H1 (cell line): ENCODE measurements at regions not wholly inside any gene's neighbourhood (a gene's known extent, or its start where the extent isn't known, plus 50 kb on each side); places are given as distances from the start of the nearest gene placed in this dataset.

ENCODE experiments used
- CTCF ChIA-PET: fragments of 300-600 bp; sonication (Branson Sonifier 250); formaldehyde crosslinking; loops from one replicate; lab custom pipeline; 2021; ENCODE audit not compliant: partially characterized antibody; lab: Charles Lee
- POLR2A ChIA-PET: fragments of 300-600 bp; sonication (Branson Sonifier 250); formaldehyde crosslinking; loops from one replicate; lab custom pipeline; 2021; ENCODE audit warnings: inconsistent platforms; ENCODE audit not compliant: partially characterized antibody; lab: Charles Lee
- DNase-seq, 2 experiments: peaks; one replicate each; pipeline versions ENCODE4 v3.0.0 to v3.0.0-alpha.2; 2010 to 2022; ENCODE audit warnings: low spot score in 2 of 2, low read depth in 1 of 2, mixed read lengths in 1 of 2
- FAIRE-seq: peaks from 2 replicates; lab custom pipeline; 2011; peaks lifted over from hg19 to GRCh38; lab: Jason Lieb, UNC
- H2AFZ ChIP-seq: 2 replicates; pipeline ENCODE4 v1.8.1; 2012; ENCODE audit warnings: low read length, inconsistent platforms
- H2AK5ac ChIP-seq: 2 replicates; pipeline ENCODE4 v1.6.1; 2013; ENCODE audit warnings: low read depth, low read length
- H2BK120ac ChIP-seq: replicated peaks from 2 replicates; pipeline ENCODE3; 2013; ENCODE audit warnings: low read depth, low read length, inconsistent platforms
- H2BK12ac ChIP-seq: 2 replicates; pipeline ENCODE4 v1.6.1; 2013; ENCODE audit warnings: low read depth, low read length
- H2BK15ac ChIP-seq: 2 replicates; pipeline ENCODE4 v1.6.1; 2013; ENCODE audit warnings: low read length
- H2BK20ac ChIP-seq: 2 replicates; pipeline ENCODE4 v1.6.1; 2013; ENCODE audit warnings: low read length
- H2BK5ac ChIP-seq: 2 replicates; pipeline ENCODE4 v1.6.1; 2013; ENCODE audit warnings: low read depth, low read length
- H3K14ac ChIP-seq: 2 replicates; pipeline ENCODE4 v1.6.1; 2013; ENCODE audit warnings: inconsistent platforms; ENCODE audit not compliant: insufficient read length
- H3K18ac ChIP-seq: 2 replicates; pipeline ENCODE4 v1.6.1; 2013; ENCODE audit warnings: low read length; ENCODE audit errors: extremely low read depth
- H3K23ac ChIP-seq: 2 replicates; pipeline ENCODE4 v1.6.1; 2013; ENCODE audit warnings: inconsistent platforms; ENCODE audit not compliant: insufficient read length
- H3K23me2 ChIP-seq: 2 replicates; pipeline ENCODE4 v1.6.1; 2013; ENCODE audit warnings: low read depth, low read length
- H3K27ac ChIP-seq: 2 replicates; pipeline ENCODE4 v1.6.1; 2011; ENCODE audit warnings: low read depth, low read length, inconsistent platforms
- H3K27me3 ChIP-seq, 4 experiments: replicated peaks in 1 of 4; 1 replicate in 1 of 4; 2 replicates in 3 of 4; pipeline versions ENCODE4 v1.6.1 to v1.8.1; 2011 to 2013; ENCODE audit warnings: low read length in 3 of 4, mild to moderate bottlenecking in 3 of 4, inconsistent platforms in 2 of 4, mixed read lengths in 2 of 4, moderate library complexity in 1 of 4; ENCODE audit not compliant: control insufficient read depth in 3 of 4, insufficient read depth in 3 of 4; ENCODE audit errors: extremely low read depth in 1 of 4
- H3K36me3 ChIP-seq, 4 experiments: 2 replicates each; pipeline versions ENCODE4 v1.6.1 to v1.8.1; 2011 to 2013; ENCODE audit warnings: mild to moderate bottlenecking in 4 of 4, low read length in 3 of 4, moderate library complexity in 2 of 4, control low read depth in 1 of 4, inconsistent platforms in 1 of 4; ENCODE audit not compliant: insufficient read depth in 4 of 4, control insufficient read depth in 2 of 4
- H3K4ac ChIP-seq: replicated peaks from 2 replicates; pipeline ENCODE3; 2013; ENCODE audit warnings: low read length, low read depth, mixed read lengths, inconsistent platforms; ENCODE audit not compliant: insufficient read length
- H3K4me1 ChIP-seq, 4 experiments: replicated peaks in 1 of 4; 1 replicate in 1 of 4; 2 replicates in 3 of 4; pipeline versions ENCODE4 v1.6.1 to v1.8.1; 2011 to 2013; ENCODE audit warnings: low read length in 3 of 4, inconsistent platforms in 2 of 4, mixed read lengths in 1 of 4; ENCODE audit not compliant: insufficient read depth in 4 of 4, control insufficient read depth in 3 of 4
- H3K4me2 ChIP-seq, 2 experiments: 2 replicates each; pipeline versions ENCODE4 v1.6.1 to v1.8.1; 2011 to 2013; ENCODE audit warnings: low read depth in 2 of 2, low read length in 2 of 2, control low read depth in 1 of 2, inconsistent platforms in 1 of 2, mild to moderate bottlenecking in 1 of 2; ENCODE audit not compliant: insufficient read depth in 1 of 2
- H3K4me3 ChIP-seq, 4 experiments: fragments of 200-600, 300-600 bp in 1 of 4; sonication (generic), shearing (Covaris generic), sonication (Bioruptor Twin) in 1 of 4; 2 replicates each; pipeline versions ENCODE4 v1.5.1 to v1.8.1; 2011 to 2016; ENCODE audit warnings: low read length in 4 of 4, low read depth in 3 of 4, control low read depth in 2 of 4, inconsistent platforms in 2 of 4, mild to moderate bottlenecking in 2 of 4, mixed read lengths in 1 of 4, moderate library complexity in 1 of 4; ENCODE audit not compliant: insufficient read depth in 2 of 4; ENCODE audit errors: extremely low read depth in 1 of 4
- H3K56ac ChIP-seq: replicated peaks from 2 replicates; pipeline ENCODE3; 2013; ENCODE audit warnings: low read depth, mild to moderate bottlenecking, mixed read lengths, low read length, inconsistent platforms; ENCODE audit not compliant: insufficient read length
- H3K79me1 ChIP-seq: 2 replicates; pipeline ENCODE4 v1.6.1; 2013; ENCODE audit warnings: low read depth, low read length, control low read depth
- H3K79me2 ChIP-seq, 2 experiments: 2 replicates each; pipeline versions ENCODE4 v1.6.1 to v1.8.1; 2012 to 2013; ENCODE audit warnings: low read length in 2 of 2, mild to moderate bottlenecking in 2 of 2, inconsistent platforms in 1 of 2; ENCODE audit not compliant: insufficient read depth in 2 of 2, control insufficient read depth in 1 of 2
- H3K9ac ChIP-seq, 4 experiments: replicated peaks in 1 of 4; 1 replicate in 1 of 4; 2 replicates in 3 of 4; pipeline versions ENCODE4 v1.6.1 to v1.8.1; 2011 to 2013; ENCODE audit warnings: low read depth in 3 of 4, low read length in 3 of 4, control low read depth in 2 of 4, mild to moderate bottlenecking in 2 of 4, moderate library complexity in 2 of 4, inconsistent platforms in 1 of 4; ENCODE audit errors: extremely low read depth in 1 of 4
- H3K9me3 ChIP-seq, 2 experiments: 2 replicates each; pipeline versions ENCODE4 v1.6.1 to v1.8.1; 2012 to 2013; ENCODE audit warnings: mild to moderate bottlenecking in 2 of 2, moderate library complexity in 2 of 2, control low read depth in 1 of 2, inconsistent platforms in 1 of 2, low read depth in 1 of 2, low read length in 1 of 2, mixed read lengths in 1 of 2; ENCODE audit not compliant: insufficient read depth in 2 of 2
- H4K20me1 ChIP-seq, 2 experiments: replicated peaks in 1 of 2; 2 replicates each; pipeline versions ENCODE3 to v1.8.1; 2011 to 2013; ENCODE audit warnings: inconsistent platforms in 2 of 2, low read length in 2 of 2, mild to moderate bottlenecking in 1 of 2; ENCODE audit not compliant: insufficient read depth in 2 of 2, control insufficient read depth in 1 of 2
- H4K5ac ChIP-seq: 2 replicates; pipeline ENCODE4 v1.6.1; 2013; ENCODE audit warnings: low read length, low read depth, mixed read lengths, inconsistent platforms; ENCODE audit not compliant: insufficient read length
- H4K8ac ChIP-seq: 2 replicates; pipeline ENCODE4 v1.8.0; 2013; ENCODE audit warnings: mild to moderate bottlenecking, moderate library complexity, low read length, inconsistent platforms; ENCODE audit not compliant: insufficient read depth; ENCODE audit errors: extremely low read depth
- H4K91ac ChIP-seq: replicated peaks from 2 replicates; pipeline ENCODE3; 2013; ENCODE audit warnings: low read length, mixed read lengths, inconsistent platforms; ENCODE audit not compliant: insufficient read length
- E2F6 ChIP-seq: IDR thresholded peaks from 2 replicates; pipeline ENCODE4 v1.6.1; 2012; ENCODE audit warnings: inconsistent platforms
- EGR1 ChIP-seq: IDR thresholded peaks from 2 replicates; pipeline ENCODE4 v1.6.1; 2011; ENCODE audit warnings: low read depth, low read length, borderline replicate concordance
- HDAC2 ChIP-seq, 2 experiments: fragments of 300-600 bp in 1 of 2; sonication (generic) in 1 of 2; IDR thresholded peaks; 2 replicates each; pipeline ENCODE4 v1.6.1; 2011 to 2012; ENCODE audit warnings: low read depth in 2 of 2, low read length in 2 of 2, mild to moderate bottlenecking in 2 of 2, moderate library complexity in 2 of 2, borderline replicate concordance in 1 of 2, inconsistent platforms in 1 of 2
- KDM1A ChIP-seq: fragments of 200-600, 300-600 bp; sonication (generic); IDR thresholded peaks from 2 replicates; pipeline ENCODE4 v1.7.1; 2016; ENCODE audit warnings: mild to moderate bottlenecking, low read length, borderline replicate concordance
- MAX ChIP-seq: IDR thresholded peaks from 2 replicates; pipeline ENCODE4 v1.6.1; 2012; ENCODE audit warnings: inconsistent platforms
- NRF1 ChIP-seq: IDR thresholded peaks from 2 replicates; pipeline ENCODE4 v1.6.1; 2011; ENCODE audit warnings: mild to moderate bottlenecking, low read depth, low read length, improper control_type of control experiment
- RFX5 ChIP-seq: IDR thresholded peaks from 2 replicates; pipeline ENCODE4 v1.6.1; 2011; ENCODE audit warnings: low read depth, low read length, improper control_type of control experiment, borderline replicate concordance
- SIX5 ChIP-seq: IDR thresholded peaks from 2 replicates; pipeline ENCODE4 v1.6.1; 2011; ENCODE audit warnings: mild to moderate bottlenecking, low read depth, low read length
- SP2 ChIP-seq: IDR thresholded peaks from 2 replicates; pipeline ENCODE4 v1.6.1; 2012; ENCODE audit warnings: mild to moderate bottlenecking, low read length, inconsistent platforms
- TAF1 ChIP-seq: IDR thresholded peaks from 2 replicates; pipeline ENCODE4 v1.6.1; 2011; ENCODE audit warnings: mild to moderate bottlenecking, low read depth, low read length
- TAF7 ChIP-seq: optimal IDR thresholded peaks from 2 replicates; pipeline ENCODE3; 2011; ENCODE audit warnings: low read depth, mild to moderate bottlenecking, inconsistent platforms, low read length, moderate library complexity, borderline replicate concordance
- USF2 ChIP-seq: IDR thresholded peaks from 2 replicates; pipeline ENCODE4 v1.6.1; 2011; ENCODE audit warnings: low read length, improper control_type of control experiment
- WGBS, 2 experiments: shearing (Covaris generic) in 1 of 2; methylation state at CpG; one replicate each; pipeline versions ENCODE4 v1.1.6 to v1.1.7; 2013 to 2015; ENCODE audit warnings: low lambda C conversion rate in 2 of 2, mixed read lengths in 2 of 2, inconsistent platforms in 1 of 2, low coverage in 1 of 2, missing lambda C conversion rate in 1 of 2; ENCODE audit not compliant: insufficient replicate concordance in 2 of 2, insufficient coverage in 1 of 2, insufficient read length in 1 of 2; ENCODE audit errors: extremely low coverage in 1 of 2, missing lambda C conversion rate in 1 of 2; 5-methylcytosine and 5-hydroxymethylcytosine counted together

GRCh38 chr13:65606622-65607021, 1623.5 kb downstream of the PCDH9 start:
- WGBS, 2 experiments = 92% methylated on average over 2 of the region's 2 CpGs; no CpG with 5 or more reads in 1 of the 2 experiments
- Histone ChIP-seq H2BK20ac (no peak overlapping the region), H2AFZ (no peak overlapping the region), H2BK12ac (no peak overlapping the region), H3K9me3 (no peaks in the 10 kb centered on the region), H3K4me3 (no peak overlapping the region), H4K8ac (no peak overlapping the region), H3K79me1 (no peaks in the 10 kb centered on the region), H2BK120ac (no peak overlapping the region), H4K91ac (no peak overlapping the region), H3K4ac (no peak overlapping the region), H3K23me2 (no peaks in the 10 kb centered on the region), H3K56ac (no peak overlapping the region), H3K9ac (no peak overlapping the region), H4K20me1 (no peaks in the 10 kb centered on the region), H3K23ac (no peak overlapping the region), H3K4me1 (no peaks in the 10 kb centered on the region), H3K27me3 (no peaks in the 10 kb centered on the region), H3K79me2 (no peaks in the 10 kb centered on the region), H3K18ac (no peak overlapping the region), H3K36me3 (no peaks in the 10 kb centered on the region), H3K27ac (no peak overlapping the region), H2AK5ac (no peak overlapping the region), H4K5ac (no peak overlapping the region), H2BK15ac (no peak overlapping the region), H3K14ac (no peak overlapping the region), H2BK5ac (no peak overlapping the region), H3K4me2 (no peak overlapping the region)
- FAIRE-seq = no peak
- POLR2A ChIA-PET = interaction anchor here (0.6 kb wide), 1 partner anchor 225 kb away, joined by 3 read pairs; no protein-coding TSS in a partner anchor
- CTCF ChIA-PET = no interaction called here
- DNase-seq = no peak
- TF ChIP-seq E2F6 (no peak), RFX5 (no peak), TAF7 (no peak), KDM1A (no peak), USF2 (no peak), MAX (no peak), EGR1 (no peak), HDAC2 (IDR thresholded peaks at IDR 0.05; ENCODE audit: borderline replicate concordance in 1 of 2, low read depth in 2 of 2, low read length in 2 of 2) (no peak), SP2 (no peak), SIX5 (no peak), NRF1 (no peak), TAF1 (no peak)
